Uterus (tissue), 2 donors: ENCODE measurements at regions not wholly inside any gene's neighbourhood (a gene's known extent, or its start where the extent isn't known, plus 50 kb on each side); places are given as distances from the start of the nearest gene placed in this dataset.

Experiments
- POLR2A ChIP-seq, 2 donors: fragments of 450-650 bp; IDR thresholded peaks; one replicate each; pipeline ENCODE4 v1.6.1; 2016; ENCODE audit warnings: antibody characterized with exemption in 2 of 2, mild to moderate bottlenecking in 1 of 2, moderate library complexity in 1 of 2
- TF ChIP-seq, protein P1 (sequence below), 4 experiments: fragments of 200-600 bp in 2 of 4; fragments of 450-650 bp in 2 of 4; sonication (generic) in 2 of 4; IDR thresholded peaks; one replicate each; pipeline ENCODE4 v1.5.1; 2016 to 2019; ENCODE audit warnings: antibody characterized with exemption in 4 of 4, mild to moderate bottlenecking in 2 of 4, moderate library complexity in 1 of 4

- TF ChIP-seq, protein P1, sequence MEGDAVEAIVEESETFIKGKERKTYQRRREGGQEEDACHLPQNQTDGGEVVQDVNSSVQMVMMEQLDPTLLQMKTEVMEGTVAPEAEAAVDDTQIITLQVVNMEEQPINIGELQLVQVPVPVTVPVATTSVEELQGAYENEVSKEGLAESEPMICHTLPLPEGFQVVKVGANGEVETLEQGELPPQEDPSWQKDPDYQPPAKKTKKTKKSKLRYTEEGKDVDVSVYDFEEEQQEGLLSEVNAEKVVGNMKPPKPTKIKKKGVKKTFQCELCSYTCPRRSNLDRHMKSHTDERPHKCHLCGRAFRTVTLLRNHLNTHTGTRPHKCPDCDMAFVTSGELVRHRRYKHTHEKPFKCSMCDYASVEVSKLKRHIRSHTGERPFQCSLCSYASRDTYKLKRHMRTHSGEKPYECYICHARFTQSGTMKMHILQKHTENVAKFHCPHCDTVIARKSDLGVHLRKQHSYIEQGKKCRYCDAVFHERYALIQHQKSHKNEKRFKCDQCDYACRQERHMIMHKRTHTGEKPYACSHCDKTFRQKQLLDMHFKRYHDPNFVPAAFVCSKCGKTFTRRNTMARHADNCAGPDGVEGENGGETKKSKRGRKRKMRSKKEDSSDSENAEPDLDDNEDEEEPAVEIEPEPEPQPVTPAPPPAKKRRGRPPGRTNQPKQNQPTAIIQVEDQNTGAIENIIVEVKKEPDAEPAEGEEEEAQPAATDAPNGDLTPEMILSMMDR (IDR thresholded peaks at IDR 0.05) = no peak
- no peak for TF ChIP-seq POLR2A (IDR thresholded peaks at IDR 0.05)
These were observed 67.1 kb upstream of the CHD2 start for GRCh38 chr15:92833106-92833433.
